ENCODE measurements at regions not wholly inside any gene's neighbourhood (a gene's known extent, or its start where the extent isn't known, plus 50 kb on each side); places are given as distances from the start of the nearest gene placed in this dataset.

DNA sequence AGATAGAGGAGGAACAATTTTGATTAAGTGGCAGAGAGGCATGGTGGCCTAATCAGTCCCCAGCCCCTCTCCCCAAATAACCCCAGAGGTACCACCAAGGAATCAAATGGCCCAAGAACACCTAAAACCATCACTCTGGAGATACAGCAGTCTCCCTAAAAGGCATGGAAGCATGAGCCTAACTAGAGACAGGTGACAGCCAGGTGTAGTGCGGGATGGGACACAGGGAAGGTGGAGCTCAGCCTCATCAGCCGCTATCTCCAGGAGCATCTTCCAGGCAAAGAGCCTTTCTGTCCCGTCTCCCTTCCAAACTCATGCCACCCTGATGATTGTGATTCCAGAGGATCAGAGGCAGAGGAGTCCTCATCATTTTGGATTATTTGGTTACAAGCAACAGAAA is 144.7 kb downstream of the COPS8 start:
- TF ChIP-seq EZH2 (IDR thresholded peaks at IDR 0.05) = no peak
- TF ChIP-seq POLR2AphosphoS5 (IDR thresholded peaks at IDR 0.05; ENCODE audit: borderline replicate concordance, low read depth, low read length) = no peak
- no peak for TF ChIP-seq FOXP2 (optimal IDR thresholded peaks at IDR 0.05; ENCODE audit: control extremely low read depth, extremely low read length, insufficient read depth)

All from SK-N-MC (cell line).